Heart left ventricle (tissue), 16 donors: ENCODE measurements at regions not wholly inside any gene's neighbourhood (a gene's known extent, or its start where the extent isn't known, plus 50 kb on each side); places are given as distances from the start of the nearest gene placed in this dataset.
"Not testable (repeated sequence)": the region's sequence is repeated elsewhere in the genome, so short reads cannot be mapped to it uniquely, and the experiment has no call there.

Source experiments
- ATAC-seq, 4 donors: fragments of 200-7000 bp; cut with Tn5 transposase; one replicate each; pipeline ENCODE4 v1.9.1; 2020 to 2022; ENCODE audit warnings: moderate library complexity in 4 of 4, mild to moderate bottlenecking in 3 of 4, moderate number of reproducible peaks in 1 of 4
- DNase-seq, 5 donors: peaks; one replicate each; pipeline ENCODE4 v3.0.0-alpha.2; 2020
- H3K27ac ChIP-seq, 12 donors: fragments of 200-600 bp; sonication (generic) in 4 of 12; one replicate each; pipeline versions ENCODE4 v1.5.0 to v1.8.0; 2016 to 2022; ENCODE audit warnings: mild to moderate bottlenecking in 2 of 12
- H3K27me3 ChIP-seq, 9 donors: fragments of 200-600 bp; sonication (generic) in 2 of 9; one replicate each; pipeline versions ENCODE4 v1.5.1 to v1.8.0; 2016 to 2022; ENCODE audit warnings: mild to moderate bottlenecking in 3 of 9
- H3K36me3 ChIP-seq, 9 donors: fragments of 200-600 bp; sonication (generic) in 2 of 9; one replicate each; pipeline versions ENCODE4 v1.5.0 to v1.8.0; 2018 to 2022; ENCODE audit warnings: mild to moderate bottlenecking in 2 of 9
- H3K4me1 ChIP-seq, 12 donors: fragments of 200-600 bp; sonication (generic) in 4 of 12; one replicate each; pipeline versions ENCODE4 v1.5.0 to v1.8.0; 2016 to 2022; ENCODE audit warnings: mild to moderate bottlenecking in 3 of 12
- H3K4me3 ChIP-seq, 12 donors: fragments of 200-600 bp; sonication (generic) in 4 of 12; one replicate each; pipeline versions ENCODE4 v1.5.0 to v1.8.0; 2017 to 2022; ENCODE audit warnings: mild to moderate bottlenecking in 9 of 12, moderate library complexity in 4 of 12
- H3K9me3 ChIP-seq, 12 donors: fragments of 200-600 bp; sonication (generic) in 4 of 12; one replicate each; pipeline versions ENCODE4 v1.5.0 to v1.8.0; 2016 to 2022; ENCODE audit warnings: mild to moderate bottlenecking in 1 of 12
- WGBS, 4 donors: extraction: QIAGEN DNeasy Blood & Tissue Kit in 2 of 4; methylation state at CpG; one replicate each; pipeline versions ENCODE4 v1.1.5 to v1.1.7; 2013 to 2018; 5-methylcytosine and 5-hydroxymethylcytosine counted together
- intact Hi-C, 10 donors: fragments of 100-400 bp; cut with DNase I; formaldehyde crosslinking; loops; one replicate each; pipeline versions ENCODE4 v1.11.1 to v1.14.2; 2022
- donor health status: ischemic (EF 13 %, LVEDD 7.1; RV severe dilation, severe dysfunction).
- donor health status: healthy with polysubstance abuse.
- donor health status: DM: no; HTN: yes; CAD: no.
- donor health status: DM: no; HTN: no; CAD: no.
- donor health status: ischemic (EF 25% LVEDD 6.9; RV normal size, moderate dysfunction).
- donor health status: ischemic (EF 25% LVEDD 5.7; RV mildly dilated, moderate dysfunction).
- donor health status: healthy.
- donor health status: DM: yes; HTN: yes; CAD: no.
- donor health status: ischemic (EF 35%, LVEDD 5.7; RV mildly dilated, moderate dysfunction).
- donor health status: nonischemic (EF 11% LVEDD 7.7; RV severe dilation, severe dysfunction).
- donor health status: DM: yes; HTN: yes; CAD: no.
- donor health status: PGD.
- donor health status: ischemic (EF 29% LVEDD 5.4; RV normal size, mild dysfunction).
- donor health status: nonischemic (EF 23%, LVEDD 6.1; RV moderate dilation, normal function).

DNA sequence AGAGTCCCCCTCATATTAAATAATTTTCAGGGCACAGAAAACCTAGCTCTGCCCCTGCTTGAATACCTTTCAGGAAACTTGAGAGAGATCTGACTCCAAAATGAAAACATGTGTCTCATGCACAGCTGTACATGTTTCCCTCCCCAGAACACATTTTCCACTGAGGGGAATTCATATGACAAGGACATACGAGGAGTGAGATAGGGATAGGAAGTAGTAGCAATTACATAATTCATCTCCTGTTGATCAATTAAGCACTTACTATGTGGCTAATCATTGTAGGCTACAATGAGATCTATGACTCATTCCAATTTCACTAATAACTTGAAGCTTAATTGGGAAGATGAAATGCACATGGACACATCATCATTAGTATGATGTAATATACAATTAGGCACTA lies 302.1 kb downstream of the PCDH11X start:
- H3K9me3 ChIP-seq, H3K4me3 ChIP-seq, DNase-seq, H3K27me3 ChIP-seq, H3K27ac ChIP-seq, ATAC-seq, intact Hi-C loops, H3K36me3 ChIP-seq, H3K4me1 ChIP-seq: not testable (repeated sequence)
- WGBS, 4 donors = 11 to 50% (median 16%) methylated on average over 1 of the region's 1 CpG

DNA sequence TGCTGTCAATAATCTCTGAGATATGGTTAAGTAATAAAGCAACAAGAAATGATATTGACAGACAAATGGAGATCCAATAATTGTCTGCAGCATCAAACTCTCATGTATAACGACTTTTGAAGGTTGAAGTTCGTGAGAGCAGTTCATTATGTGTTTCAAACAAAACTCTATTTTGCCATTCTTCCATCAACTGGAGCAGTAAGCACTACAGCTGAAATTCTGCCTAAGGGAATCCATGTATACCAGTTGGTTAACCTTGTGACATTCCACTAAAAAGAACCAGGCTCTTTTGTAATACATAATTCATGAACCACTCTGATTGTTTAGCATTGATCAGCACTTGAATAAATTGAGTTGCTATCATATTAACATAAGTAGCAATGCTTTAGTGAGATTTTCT lies 311.6 kb downstream of the PCDH11X start:
- H3K4me3 ChIP-seq, intact Hi-C loops, ATAC-seq, H3K4me1 ChIP-seq, H3K27me3 ChIP-seq, H3K36me3 ChIP-seq, DNase-seq, H3K27ac ChIP-seq, H3K9me3 ChIP-seq: not testable (repeated sequence)
- WGBS, 4 donors = 25 to 41% (median 32%) methylated on average over 2 of the region's 2 CpGs

DNA sequence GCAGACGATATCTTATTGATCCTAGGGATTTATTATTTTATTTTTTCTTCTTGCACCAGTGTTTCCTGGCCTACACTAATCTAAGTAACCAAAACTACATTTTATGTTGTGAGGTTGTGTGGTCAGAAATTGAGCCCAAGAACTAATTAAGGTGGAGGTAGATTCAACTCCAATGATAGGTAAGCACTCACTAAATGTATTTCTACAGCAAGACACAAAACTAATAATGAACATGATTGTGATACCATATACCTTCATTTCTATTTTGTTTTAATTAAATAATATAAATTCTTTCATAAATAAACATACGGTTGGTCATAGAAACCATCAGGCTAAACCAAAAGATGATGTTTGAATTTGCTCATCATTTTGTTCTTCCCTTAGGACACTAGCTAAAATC lies 319.0 kb downstream of the PCDH11X start:
- DNase-seq, H3K27ac ChIP-seq, ATAC-seq, intact Hi-C loops, H3K9me3 ChIP-seq, H3K36me3 ChIP-seq, H3K4me3 ChIP-seq, H3K4me1 ChIP-seq, H3K27me3 ChIP-seq: not testable (repeated sequence)
- 65 to 75% (median 73%) methylated on average over 2 of the region's 2 CpGs for WGBS, 4 donors

DNA sequence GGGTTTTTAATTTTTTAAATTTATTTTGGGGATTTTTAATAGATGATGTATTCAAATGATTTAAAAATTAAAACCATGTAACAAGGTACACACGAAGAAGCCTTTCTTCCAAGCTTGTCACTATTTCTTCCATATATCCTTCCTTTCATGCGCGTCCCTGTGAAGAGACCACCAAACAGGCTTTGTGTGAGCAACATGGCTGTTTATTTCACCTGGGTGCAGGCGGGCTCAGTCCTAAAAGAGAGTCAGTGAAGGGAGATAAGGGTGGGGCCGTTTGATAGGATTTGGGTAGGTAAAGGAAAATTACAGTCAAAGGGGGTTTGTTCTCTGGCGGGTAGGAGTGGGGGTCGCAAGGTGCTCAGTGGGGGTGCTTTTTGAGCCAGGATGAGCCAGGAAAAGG lies 320.9 kb downstream of the PCDH11X start:
- H3K4me3 ChIP-seq, H3K4me1 ChIP-seq, H3K36me3 ChIP-seq, intact Hi-C loops, H3K9me3 ChIP-seq, H3K27me3 ChIP-seq, DNase-seq, H3K27ac ChIP-seq, ATAC-seq: not testable (repeated sequence)
- 46 to 54% (median 50%) methylated on average over 7 of the region's 7 CpGs for WGBS, 4 donors

DNA sequence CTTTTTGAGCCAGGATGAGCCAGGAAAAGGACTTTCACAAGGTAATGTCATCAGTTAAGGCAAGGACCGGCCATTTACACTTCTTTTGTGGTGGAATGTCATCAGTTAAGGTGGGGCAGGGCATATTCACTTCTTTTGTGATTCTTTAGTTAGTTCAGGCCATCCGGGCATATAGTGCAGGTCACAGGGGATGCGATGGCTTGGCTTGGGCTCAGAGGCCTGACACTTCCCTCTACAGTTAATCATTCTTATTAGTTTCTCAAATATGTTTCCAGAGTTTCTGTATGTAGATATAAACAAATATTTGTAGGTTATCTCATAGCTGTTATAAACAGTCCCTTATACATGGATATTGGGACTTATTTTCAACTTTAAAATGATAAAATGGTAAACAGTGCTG lies 326.5 kb downstream of the PCDH11X start:
- ATAC-seq, H3K27me3 ChIP-seq, DNase-seq, H3K9me3 ChIP-seq, H3K36me3 ChIP-seq, intact Hi-C loops, H3K27ac ChIP-seq, H3K4me3 ChIP-seq, H3K4me1 ChIP-seq: not testable (repeated sequence)
- WGBS, 4 donors = 19 to 52% (median 39%) methylated on average over 2 to 3 of the region's 3 CpGs

DNA sequence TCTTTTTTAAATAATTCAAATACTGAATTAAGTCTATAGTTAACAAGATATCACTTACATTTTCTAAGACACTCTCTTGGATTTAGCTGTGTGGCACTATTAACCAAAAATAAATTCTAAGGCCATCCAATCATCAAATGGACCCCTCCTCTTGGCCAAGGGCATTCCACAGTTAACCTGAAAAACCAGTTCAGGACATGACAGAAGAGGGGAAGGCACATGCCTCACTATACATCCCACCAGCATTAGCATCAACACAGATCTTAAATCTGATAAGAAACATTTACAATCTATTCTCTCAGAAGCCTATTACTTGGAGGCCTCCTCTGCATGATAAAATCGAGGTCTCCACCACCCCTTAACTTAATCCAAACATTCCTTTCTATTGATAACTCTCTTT lies 327.5 kb downstream of the PCDH11X start:
- WGBS, 4 donors = 8 to 36% (median 16%) methylated on average over 1 of the region's 1 CpG
- H3K36me3 ChIP-seq, H3K4me1 ChIP-seq, ATAC-seq, H3K4me3 ChIP-seq, intact Hi-C loops, DNase-seq, H3K9me3 ChIP-seq, H3K27me3 ChIP-seq, H3K27ac ChIP-seq: not testable (repeated sequence)

DNA sequence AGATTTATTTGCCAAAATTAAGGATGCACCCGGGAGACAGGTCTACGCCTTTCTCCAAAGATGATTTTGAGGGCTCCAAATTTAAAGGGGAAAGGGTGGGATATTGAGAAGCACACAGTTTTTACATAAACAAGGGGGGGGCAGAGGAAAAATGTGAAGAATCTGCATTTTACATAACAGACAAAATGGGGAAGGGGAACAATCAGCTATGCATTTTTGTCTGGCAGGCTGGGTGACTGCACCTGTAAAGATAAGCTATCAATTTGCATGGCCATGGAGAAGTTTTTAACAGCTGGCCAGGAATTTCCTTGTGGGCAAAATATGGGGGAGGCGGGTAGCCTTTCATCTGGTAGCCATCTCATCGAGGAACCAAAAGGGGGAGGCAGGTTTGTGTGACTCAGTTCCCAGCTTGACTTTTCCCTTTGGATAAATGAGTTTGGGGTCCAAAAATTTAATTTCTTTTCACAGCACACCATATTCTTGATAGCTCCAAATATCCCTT lies 331.3 kb downstream of the PCDH11X start:
- DNase-seq, ATAC-seq, H3K27me3 ChIP-seq, intact Hi-C loops, H3K27ac ChIP-seq, H3K4me1 ChIP-seq, H3K36me3 ChIP-seq, H3K9me3 ChIP-seq, H3K4me3 ChIP-seq: not testable (repeated sequence)
- whole genome bisulfite sequencing, 4 donors = 32 to 57% (median 39%) methylated on average over 2 to 4 of the region's 4 CpGs

DNA sequence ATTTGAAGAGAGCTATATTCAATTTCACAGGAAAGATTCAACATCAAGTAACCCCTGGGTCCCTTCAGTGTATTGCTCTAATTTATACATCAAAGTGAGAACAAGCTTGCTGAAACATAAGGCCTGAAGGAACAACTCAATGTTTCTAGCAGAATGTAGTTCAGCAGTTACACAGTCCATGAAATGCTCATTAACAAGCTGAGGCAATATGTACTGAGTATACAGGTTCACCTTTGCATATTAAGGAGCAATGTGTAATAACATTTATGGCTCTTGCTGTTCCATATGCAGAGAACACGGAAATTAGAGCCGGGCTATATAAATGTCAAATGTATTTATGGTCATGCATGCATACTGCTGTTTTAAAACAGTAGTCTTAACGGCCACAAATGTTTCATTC lies 338.5 kb downstream of the PCDH11X start:
- ATAC-seq, H3K9me3 ChIP-seq, H3K27ac ChIP-seq, H3K4me1 ChIP-seq, H3K27me3 ChIP-seq, H3K4me3 ChIP-seq, intact Hi-C loops, H3K36me3 ChIP-seq, DNase-seq: not testable (repeated sequence)
- WGBS, 4 donors = 69 to 78% (median 76%) methylated on average over 3 of the region's 3 CpGs

DNA sequence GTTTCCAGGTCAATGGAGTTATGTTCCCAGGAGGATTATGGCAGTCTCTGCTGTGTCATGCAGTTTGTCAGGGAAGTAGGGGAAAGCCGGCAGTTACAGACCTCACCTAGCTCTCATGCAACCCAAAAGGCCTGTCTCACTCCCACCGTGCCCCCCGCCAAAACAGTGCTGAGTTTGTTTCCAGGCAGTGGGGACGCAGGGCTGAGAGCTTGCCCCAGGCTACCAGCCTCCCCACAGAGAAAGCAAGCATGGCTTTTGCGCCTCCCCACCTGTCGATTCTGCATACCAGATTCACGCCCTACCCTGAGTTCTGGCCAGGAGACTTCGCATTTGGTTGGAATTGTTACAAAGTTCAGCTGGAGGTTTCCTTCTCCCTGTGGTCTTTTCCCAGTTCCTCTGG lies 383.9 kb downstream of the PCDH11X start:
- ATAC-seq, H3K27ac ChIP-seq, DNase-seq, intact Hi-C loops, H3K27me3 ChIP-seq, H3K4me1 ChIP-seq, H3K9me3 ChIP-seq, H3K36me3 ChIP-seq, H3K4me3 ChIP-seq: not testable (repeated sequence)
- 86% methylated on average over 7 of the region's 8 CpGs; no CpG with 5 or more reads in 2 of the 4 donors for WGBS, 4 donors
